ENCODE measurements at regions not wholly inside any gene's neighbourhood (a gene's known extent, or its start where the extent isn't known, plus 50 kb on each side); places are given as distances from the start of the nearest gene placed in this dataset.

DNA sequence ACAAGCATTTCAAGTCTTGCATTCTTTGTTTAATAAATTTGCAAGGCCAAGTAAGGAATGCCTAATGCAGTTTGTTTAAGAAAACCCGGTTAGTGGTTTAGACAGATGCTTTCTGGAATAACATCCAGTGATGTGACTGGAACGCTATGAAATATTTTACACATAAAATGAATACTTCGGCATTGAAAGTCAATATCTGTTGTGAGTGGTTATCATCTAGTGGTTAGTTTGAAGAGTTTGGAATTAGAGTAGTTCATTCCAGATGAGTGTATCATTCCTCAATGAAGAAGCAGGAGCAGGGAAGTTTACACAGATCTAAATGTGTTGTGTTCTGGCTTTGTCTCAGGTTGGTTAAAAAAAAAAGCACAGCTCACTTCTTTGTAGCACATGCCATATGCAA, 608.0 kb upstream of the PIK3C3 start:
- no peak for DNase-seq
- Histone ChIP-seq H3K4me3 (ENCODE audit: low read length) (no peak overlapping the region), H3K36me3 (ENCODE audit: insufficient read depth, low read length) (no peaks in the 10 kb centered on the region), H4K20me1 (ENCODE audit: insufficient read depth, low read depth, low read length) (no peaks in the 10 kb centered on the region), H2AFZ (ENCODE audit: low read length) (no peak overlapping the region), H3K4me2 (ENCODE audit: low read depth, low read length, poor library complexity, severe bottlenecking) (no peak overlapping the region), H3K9me3 (ENCODE audit: low read length) (no peaks in the 10 kb centered on the region), H3K27me3 (ENCODE audit: low read length) (no peaks in the 10 kb centered on the region), H3K4me1 (ENCODE audit: low read length) (no peaks in the 10 kb centered on the region), H3K27ac (ENCODE audit: low read length) (no peak overlapping the region), H3K79me2 (ENCODE audit: low read length) (no peaks in the 10 kb centered on the region), H3K9ac (ENCODE audit: low read length) (no peak overlapping the region), H3K9me2 (replicated peaks; ENCODE audit: insufficient read depth, low read length) (no peaks in the 10 kb centered on the region)

- Histone ChIP-seq H3K79me2 (ENCODE audit: low read length) (no peaks in the 10 kb centered on the region), H3K4me3 (ENCODE audit: low read length) (no peak overlapping the region)
These were observed 611.2 kb upstream of the PIK3C3 start for GRCh38 chr18:41343808-41344207.

GRCh38 chr18:41338341-41338740, 616.7 kb upstream of the PIK3C3 start:
- Histone ChIP-seq H3K27ac (ENCODE audit: low read length) (no peak overlapping the region), H2AFZ (ENCODE audit: low read length) (no peak overlapping the region), H3K79me2 (ENCODE audit: low read length) (no peaks in the 10 kb centered on the region), H3K4me2 (ENCODE audit: low read depth, low read length, poor library complexity, severe bottlenecking) (no peak overlapping the region), H3K9me3 (ENCODE audit: low read length) (no peaks in the 10 kb centered on the region), H3K27me3 (ENCODE audit: low read length) (no peaks in the 10 kb centered on the region), H3K4me3 (ENCODE audit: low read length) (no peak overlapping the region), H3K9me2 (replicated peaks; ENCODE audit: insufficient read depth, low read length) (no peaks in the 10 kb centered on the region), H3K4me1 (ENCODE audit: low read length) (no peaks in the 10 kb centered on the region), H3K36me3 (ENCODE audit: insufficient read depth, low read length) (no peaks in the 10 kb centered on the region), H3K9ac (ENCODE audit: low read length) (no peak overlapping the region), H4K20me1 (ENCODE audit: insufficient read depth, low read depth, low read length) (no peaks in the 10 kb centered on the region)
- DNase-seq: no peak

More at GRCh38 chr18:41343808-41344207, 611.2 kb upstream of the PIK3C3 start:
- no peak overlapping the region for H3K27ac ChIP-seq (ENCODE audit: low read length)
- no peak overlapping the region for H3K4me2 ChIP-seq (ENCODE audit: low read depth, low read length, poor library complexity, severe bottlenecking)
- no peaks in the 10 kb centered on the region for H3K27me3 ChIP-seq (ENCODE audit: low read length)
- no peaks in the 10 kb centered on the region for H3K4me1 ChIP-seq (ENCODE audit: low read length)
- no peak for DNase-seq
- H3K9me3 ChIP-seq (ENCODE audit: low read length): no peaks in the 10 kb centered on the region
- H3K9ac ChIP-seq (ENCODE audit: low read length): no peak overlapping the region
- H3K9me2 ChIP-seq (replicated peaks; ENCODE audit: insufficient read depth, low read length): no peaks in the 10 kb centered on the region
- no peaks in the 10 kb centered on the region for H4K20me1 ChIP-seq (ENCODE audit: insufficient read depth, low read depth, low read length)
- H2AFZ ChIP-seq (ENCODE audit: low read length): no peak overlapping the region
- H3K36me3 ChIP-seq (ENCODE audit: insufficient read depth, low read length): no peaks in the 10 kb centered on the region

- Histone ChIP-seq H3K27me3 (ENCODE audit: low read length) (no peaks in the 10 kb centered on the region), H3K4me1 (ENCODE audit: low read length) (no peaks in the 10 kb centered on the region), H3K36me3 (ENCODE audit: insufficient read depth, low read length) (no peaks in the 10 kb centered on the region), H3K4me2 (ENCODE audit: low read depth, low read length, poor library complexity, severe bottlenecking) (no peak overlapping the region), H3K4me3 (ENCODE audit: low read length) (no peak overlapping the region), H4K20me1 (ENCODE audit: insufficient read depth, low read depth, low read length) (no peaks in the 10 kb centered on the region), H3K9ac (ENCODE audit: low read length) (no peak overlapping the region), H3K79me2 (ENCODE audit: low read length) (no peaks in the 10 kb centered on the region), H3K27ac (ENCODE audit: low read length) (no peak overlapping the region), H2AFZ (ENCODE audit: low read length) (no peak overlapping the region), H3K9me3 (ENCODE audit: low read length) (no peaks in the 10 kb centered on the region), H3K9me2 (replicated peaks; ENCODE audit: insufficient read depth, low read length) (no peaks in the 10 kb centered on the region)
- no peak for DNase-seq
These were observed 623.4 kb upstream of the PIK3C3 start for GRCh38 chr18:41331661-41332060.

- Histone ChIP-seq H3K27me3 (ENCODE audit: low read length) (no peaks in the 10 kb centered on the region), H2AFZ (ENCODE audit: low read length) (no peak overlapping the region), H3K4me1 (ENCODE audit: low read length) (peaks cover 16% of the 10 kb centered on the region), H3K4me2 (ENCODE audit: low read depth, low read length, poor library complexity, severe bottlenecking) (no peak overlapping the region), H3K36me3 (ENCODE audit: insufficient read depth, low read length) (no peaks in the 10 kb centered on the region), H3K4me3 (ENCODE audit: low read length) (no peak overlapping the region), H3K79me2 (ENCODE audit: low read length) (no peaks in the 10 kb centered on the region), H3K9ac (ENCODE audit: low read length) (no peak overlapping the region), H4K20me1 (ENCODE audit: insufficient read depth, low read depth, low read length) (no peaks in the 10 kb centered on the region), H3K27ac (ENCODE audit: low read length) (no peak overlapping the region), H3K9me2 (replicated peaks; ENCODE audit: insufficient read depth, low read length) (no peaks in the 10 kb centered on the region), H3K9me3 (ENCODE audit: low read length) (no peaks in the 10 kb centered on the region)
- DNase-seq: no peak
These were observed 628.7 kb upstream of the PIK3C3 start for GRCh38 chr18:41326311-41326710.

- H4K20me1 ChIP-seq (ENCODE audit: insufficient read depth, low read depth, low read length): no peaks in the 10 kb centered on the region
- no peaks in the 10 kb centered on the region for H3K79me2 ChIP-seq (ENCODE audit: low read length)
- DNase-seq: no peak
- no peak overlapping the region for H2AFZ ChIP-seq (ENCODE audit: low read length)
- no peaks in the 10 kb centered on the region for H3K9me3 ChIP-seq (ENCODE audit: low read length)
- no peaks in the 10 kb centered on the region for H3K9me2 ChIP-seq (replicated peaks; ENCODE audit: insufficient read depth, low read length)
- peaks cover 16% of the 10 kb centered on the region for H3K4me1 ChIP-seq (ENCODE audit: low read length)
- H3K4me2 ChIP-seq (ENCODE audit: low read depth, low read length, poor library complexity, severe bottlenecking): no peak overlapping the region
- H3K27ac ChIP-seq (ENCODE audit: low read length): no peak overlapping the region
- H3K27me3 ChIP-seq (ENCODE audit: low read length): no peaks in the 10 kb centered on the region
- no peak overlapping the region for H3K4me3 ChIP-seq (ENCODE audit: low read length)
- H3K36me3 ChIP-seq (ENCODE audit: insufficient read depth, low read length): no peaks in the 10 kb centered on the region
- no peak overlapping the region for H3K9ac ChIP-seq (ENCODE audit: low read length)
These were observed 630.1 kb upstream of the PIK3C3 start for GRCh38 chr18:41324934-41325333.

DNA sequence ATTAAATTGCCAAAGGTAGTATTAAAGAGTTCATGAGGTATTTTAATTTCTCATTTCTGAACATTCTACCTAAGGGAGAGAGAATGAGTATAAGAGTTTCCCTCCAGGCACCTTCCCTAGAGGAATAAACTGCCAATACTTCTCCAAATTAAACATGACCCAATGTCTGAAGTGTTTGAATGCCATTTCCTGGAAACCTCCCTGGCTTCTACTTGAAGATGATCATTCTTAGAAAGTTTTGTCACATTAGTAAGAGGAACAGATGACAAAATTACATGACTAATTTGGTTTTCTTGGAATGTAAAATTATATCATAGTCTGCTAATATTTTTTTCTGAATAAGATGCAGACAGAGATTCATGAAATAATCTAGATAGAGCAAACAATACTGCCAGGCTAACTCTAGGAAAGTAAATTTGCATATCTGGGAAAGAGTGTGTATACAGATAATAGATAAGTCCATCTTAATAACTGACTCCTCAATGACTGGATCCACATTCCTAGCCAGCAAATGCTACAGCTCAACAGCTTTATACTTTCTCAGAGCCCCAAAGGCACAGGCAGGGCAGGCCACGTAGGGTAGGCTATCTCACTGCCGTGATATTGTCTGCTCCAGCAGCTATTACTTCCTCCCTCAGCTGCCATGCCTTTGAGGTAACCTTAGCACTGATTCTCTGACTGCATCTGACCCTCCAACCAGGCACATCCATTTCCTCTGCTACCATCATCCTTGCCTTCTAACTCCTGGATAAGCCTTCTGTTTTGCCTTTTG, 630.8 kb upstream of the PIK3C3 start:
- no peak for DNase-seq
- Histone ChIP-seq H3K36me3 (ENCODE audit: insufficient read depth, low read length) (no peaks in the 10 kb centered on the region), H3K4me3 (ENCODE audit: low read length) (no peak overlapping the region), H3K27ac (ENCODE audit: low read length) (no peak overlapping the region), H3K4me2 (ENCODE audit: low read depth, low read length, poor library complexity, severe bottlenecking) (no peak overlapping the region), H3K9me2 (replicated peaks; ENCODE audit: insufficient read depth, low read length) (no peaks in the 10 kb centered on the region), H3K9me3 (ENCODE audit: low read length) (no peaks in the 10 kb centered on the region), H4K20me1 (ENCODE audit: insufficient read depth, low read depth, low read length) (no peaks in the 10 kb centered on the region), H3K27me3 (ENCODE audit: low read length) (no peaks in the 10 kb centered on the region), H3K9ac (ENCODE audit: low read length) (no peak overlapping the region), H3K79me2 (ENCODE audit: low read length) (no peaks in the 10 kb centered on the region), H2AFZ (ENCODE audit: low read length) (no peak overlapping the region), H3K4me1 (ENCODE audit: low read length) (peaks cover 16% of the 10 kb centered on the region)

- H3K4me1 ChIP-seq (ENCODE audit: low read length): peaks cover 16% of the 10 kb centered on the region
- H3K79me2 ChIP-seq (ENCODE audit: low read length): no peaks in the 10 kb centered on the region
- H3K36me3 ChIP-seq (ENCODE audit: insufficient read depth, low read length): no peaks in the 10 kb centered on the region
These were observed 632.0 kb upstream of the PIK3C3 start for GRCh38 chr18:41323044-41323443.

More at GRCh38 chr18:41323044-41323443, 632.0 kb upstream of the PIK3C3 start:
- no peak for DNase-seq
- Histone ChIP-seq H3K27ac (ENCODE audit: low read length) (no peak overlapping the region), H3K9me3 (ENCODE audit: low read length) (no peaks in the 10 kb centered on the region), H4K20me1 (ENCODE audit: insufficient read depth, low read depth, low read length) (no peaks in the 10 kb centered on the region), H3K4me2 (ENCODE audit: low read depth, low read length, poor library complexity, severe bottlenecking) (peak overlapping the region; percentile 2), H2AFZ (ENCODE audit: low read length) (0 out of 2 replicates have a peak overlapping the region, but pooled peaks have one; percentile 39), H3K9ac (ENCODE audit: low read length) (no peak overlapping the region), H3K9me2 (replicated peaks; ENCODE audit: insufficient read depth, low read length) (no peaks in the 10 kb centered on the region), H3K4me3 (ENCODE audit: low read length) (no peak overlapping the region), H3K27me3 (ENCODE audit: low read length) (no peaks in the 10 kb centered on the region)

Measured in Karpas-422 (cell line).